ENCODE measurements at regions not wholly inside any gene's neighbourhood (a gene's known extent, or its start where the extent isn't known, plus 50 kb on each side); places are given as distances from the start of the nearest gene placed in this dataset.

- DNase-seq (ENCODE audit: low read depth in 3 of 3): no peak
These were observed 700.8 kb downstream of the TBC1D22A start for GRCh38 chr22:47463220-47463619.

GRCh38 chr22:47460861-47461260, 698.4 kb downstream of the TBC1D22A start:
- no peak for DNase-seq (ENCODE audit: low read depth in 3 of 3)

GRCh38 chr22:47460176-47460575, 697.7 kb downstream of the TBC1D22A start:
- DNase-seq (ENCODE audit: low read depth in 3 of 3): no peak

GRCh38 chr22:47458348-47458747, 695.9 kb downstream of the TBC1D22A start:
- DNase-seq (ENCODE audit: low read depth in 3 of 3): no peak

- DNase-seq (ENCODE audit: low read depth in 3 of 3): no peak
These were observed 695.3 kb downstream of the TBC1D22A start for GRCh38 chr22:47457509-47458300.

- no peak for DNase-seq (ENCODE audit: low read depth in 3 of 3)
These were observed 694.6 kb downstream of the TBC1D22A start for GRCh38 chr22:47457021-47457420.

- DNase-seq (ENCODE audit: low read depth in 3 of 3): no peak
These were observed 693.6 kb downstream of the TBC1D22A start for GRCh38 chr22:47456031-47456430.

GRCh38 chr22:47453049-47453448, 690.6 kb downstream of the TBC1D22A start:
- no peak for DNase-seq (ENCODE audit: low read depth in 3 of 3)

GRCh38 chr22:47452184-47452583, 689.7 kb downstream of the TBC1D22A start:
- no peak for DNase-seq (ENCODE audit: low read depth in 3 of 3)

- DNase-seq (ENCODE audit: low read depth in 3 of 3): no peak
These were observed 688.5 kb downstream of the TBC1D22A start for GRCh38 chr22:47450876-47451475.

- DNase-seq (ENCODE audit: low read depth in 3 of 3): no peak
These were observed 687.2 kb downstream of the TBC1D22A start for GRCh38 chr22:47449508-47450270.

- no peak for DNase-seq (ENCODE audit: low read depth in 3 of 3)
These were observed 686.1 kb downstream of the TBC1D22A start for GRCh38 chr22:47448231-47449223.

GRCh38 chr22:47446821-47447810, 684.7 kb downstream of the TBC1D22A start:
- DNase-seq (ENCODE audit: low read depth in 3 of 3): no peak

GRCh38 chr22:47446331-47446730, 683.9 kb downstream of the TBC1D22A start:
- DNase-seq (ENCODE audit: low read depth in 3 of 3): no peak

GRCh38 chr22:47445716-47446290, 683.4 kb downstream of the TBC1D22A start:
- no peak for DNase-seq (ENCODE audit: low read depth in 3 of 3)

GRCh38 chr22:47445212-47445611, 682.8 kb downstream of the TBC1D22A start:
- DNase-seq (ENCODE audit: low read depth in 3 of 3): no peak

- no peak for DNase-seq (ENCODE audit: low read depth in 3 of 3)
These were observed 682.3 kb downstream of the TBC1D22A start for GRCh38 chr22:47444746-47445065.

- no peak for DNase-seq (ENCODE audit: low read depth in 3 of 3)
These were observed 681.6 kb downstream of the TBC1D22A start for GRCh38 chr22:47443836-47444745.

GRCh38 chr22:47442821-47443220, 680.4 kb downstream of the TBC1D22A start:
- DNase-seq (ENCODE audit: low read depth in 3 of 3): no peak
